ENCODE measurements at regions not wholly inside any gene's neighbourhood (a gene's known extent, or its start where the extent isn't known, plus 50 kb on each side); places are given as distances from the start of the nearest gene placed in this dataset.

GRCh38 chr21:35602811-35603362 is 457.4 kb downstream of the SETD4 start:
- TF ChIP-seq CTCF (IDR thresholded peaks at IDR 0.05): no peak

GRCh38 chr21:35601211-35601610 is 459.1 kb downstream of the SETD4 start:
- no peak for TF ChIP-seq CTCF (IDR thresholded peaks at IDR 0.05)

- no peak for TF ChIP-seq CTCF (IDR thresholded peaks at IDR 0.05)
Observed at GRCh38 chr21:35599164-35599563, 461.2 kb downstream of the SETD4 start.

GRCh38 chr21:35597750-35598339 is 462.5 kb downstream of the SETD4 start:
- TF ChIP-seq CTCF (IDR thresholded peaks at IDR 0.05): no peak

GRCh38 chr21:35594905-35595304 is 465.4 kb downstream of the SETD4 start:
- no peak for TF ChIP-seq CTCF (IDR thresholded peaks at IDR 0.05)

- no peak for TF ChIP-seq CTCF (IDR thresholded peaks at IDR 0.05)
Observed at GRCh38 chr21:35593000-35593502, 467.3 kb downstream of the SETD4 start.

GRCh38 chr21:35587841-35588380 is 472.4 kb downstream of the SETD4 start:
- TF ChIP-seq CTCF (IDR thresholded peaks at IDR 0.05): no peak
